ENCODE measurements at regions not wholly inside any gene's neighbourhood (a gene's known extent, or its start where the extent isn't known, plus 50 kb on each side); places are given as distances from the start of the nearest gene placed in this dataset.
A peak's percentile ranks its signal among the peaks of the same experiment; 100 is the strongest.

DNA sequence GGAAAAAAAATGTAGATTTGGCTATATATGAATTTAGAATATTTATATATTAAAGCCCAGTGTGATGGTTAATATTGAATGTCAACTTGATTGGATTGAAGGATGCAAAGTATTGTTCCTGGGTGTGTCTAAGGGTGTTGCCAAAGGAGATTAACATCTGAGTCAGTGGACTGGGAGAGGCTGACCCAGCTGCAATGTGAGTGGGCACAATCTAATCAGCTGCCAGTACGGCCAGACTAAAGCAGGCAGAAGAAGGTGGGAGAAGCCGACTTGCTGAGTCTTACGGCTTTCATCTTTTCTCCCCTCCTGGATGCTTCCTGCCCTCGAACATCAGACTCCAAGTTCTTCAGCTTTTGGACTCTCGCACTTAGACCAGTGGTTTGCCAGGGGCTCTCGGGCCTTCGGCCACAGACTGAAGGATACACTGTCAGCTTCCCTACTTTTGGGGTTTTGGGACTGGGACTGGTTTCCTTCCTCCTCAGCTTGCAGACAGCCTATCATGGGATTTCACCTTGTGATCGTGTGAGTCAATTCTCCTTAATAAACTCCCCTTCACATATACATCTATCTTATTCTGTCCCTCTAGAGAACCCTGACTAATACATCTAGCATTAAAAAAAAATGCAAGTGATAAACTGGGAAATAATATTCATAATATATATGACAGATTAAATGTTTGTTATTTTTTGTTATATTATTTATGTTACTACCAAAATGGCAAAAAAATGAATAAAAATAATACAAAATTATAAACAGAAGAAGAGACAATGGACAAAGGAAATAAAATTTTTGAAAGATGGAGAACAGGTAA is 122.4 kb downstream of the DLEU7 start:
- ChIA-PET POLR2A (interaction anchor here (0.6 kb wide), 1 partner anchor 25 kb away, joined by 3 read pairs; no protein-coding TSS in a partner anchor), CTCF (interaction anchor here (0.7 kb wide), 1 partner anchor 125 kb away, joined by 3 read pairs; no protein-coding TSS in a partner anchor)
- H3K27ac Mint-ChIP-seq (ENCODE audit: low read depth, unreplicated experiment), result no peak overlapping the region
- no peaks in the 10 kb centered on the region for H3K36me3 Mint-ChIP-seq (ENCODE audit: insufficient read depth, unreplicated experiment)
- peak; percentile 42 for DNase-seq (ENCODE audit: unreplicated experiment)
- H3K27me3 Mint-ChIP-seq (ENCODE audit: insufficient read depth, unreplicated experiment), result no peaks in the 10 kb centered on the region
- no peaks in the 10 kb centered on the region for H3K4me1 Mint-ChIP-seq (ENCODE audit: insufficient read depth, unreplicated experiment)
- intact Hi-C loops (cut with micrococcal nuclease), result no loop called here
- no peaks in the 10 kb centered on the region for H3K9me3 Mint-ChIP-seq (ENCODE audit: unreplicated experiment)
- H3K4me3 Mint-ChIP-seq (ENCODE audit: unreplicated experiment), result no peak overlapping the region
- no peak for TF ChIP-seq CTCF (IDR thresholded peaks at IDR 0.05; ENCODE audit: unreplicated experiment)
- no TSS peak for BruUV-seq (replicated peaks)

GRCh38 chr13:50721672-50721992 is 121.9 kb downstream of the DLEU7 start:
- no TSS peak for BruUV-seq (replicated peaks)
- Mint-ChIP-seq H3K27me3 (ENCODE audit: insufficient read depth, unreplicated experiment) (no peaks in the 10 kb centered on the region), H3K4me3 (ENCODE audit: unreplicated experiment) (no peak overlapping the region), H3K9me3 (ENCODE audit: unreplicated experiment) (no peaks in the 10 kb centered on the region), H3K36me3 (ENCODE audit: insufficient read depth, unreplicated experiment) (no peaks in the 10 kb centered on the region), H3K27ac (ENCODE audit: low read depth, unreplicated experiment) (no peak overlapping the region), H3K4me1 (ENCODE audit: insufficient read depth, unreplicated experiment) (no peaks in the 10 kb centered on the region)
- intact Hi-C loops (cut with micrococcal nuclease), result no loop called here
- ChIA-PET CTCF (interaction anchor here (0.7 kb wide), 1 partner anchor 126 kb away, joined by 3 read pairs; no protein-coding TSS in a partner anchor), POLR2A (no interaction called here)
- no peak for TF ChIP-seq CTCF (IDR thresholded peaks at IDR 0.05; ENCODE audit: unreplicated experiment)
- DNase-seq (ENCODE audit: unreplicated experiment), result no peak

DNA sequence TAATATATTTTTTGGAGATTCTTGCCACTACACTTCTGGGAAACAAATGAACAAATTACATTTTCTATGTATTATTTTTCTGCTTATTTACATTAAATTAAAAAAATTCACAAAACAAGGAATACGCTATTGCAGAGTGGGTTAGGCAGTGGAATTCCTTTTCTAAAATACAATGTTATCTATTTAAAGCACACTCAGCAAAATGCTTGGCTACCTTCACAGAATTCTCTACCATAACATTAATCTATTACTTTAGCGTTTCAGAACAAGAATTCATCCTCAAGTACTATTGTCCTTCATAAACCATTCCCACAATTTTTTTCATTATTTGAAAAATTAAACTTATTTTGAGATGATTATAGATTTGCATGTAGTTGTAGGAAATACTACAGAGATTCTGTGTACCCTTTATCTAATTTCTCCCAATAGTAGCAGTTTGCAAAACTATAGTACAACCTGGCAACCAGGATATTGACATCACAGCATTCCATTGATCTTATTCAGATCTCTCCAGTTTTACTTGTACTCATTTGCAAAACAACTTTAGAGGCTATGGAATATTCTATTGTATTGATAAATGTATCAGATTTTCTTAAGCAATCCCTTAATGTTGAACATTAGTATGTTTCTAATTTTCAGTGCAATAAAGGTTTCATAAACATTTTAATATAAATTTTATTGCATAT is 120.9 kb downstream of the DLEU7 start:
- no peak for DNase-seq (ENCODE audit: unreplicated experiment)
- Mint-ChIP-seq H3K4me3 (ENCODE audit: unreplicated experiment) (no peak overlapping the region), H3K27ac (ENCODE audit: low read depth, unreplicated experiment) (no peak overlapping the region), H3K36me3 (ENCODE audit: insufficient read depth, unreplicated experiment) (no peaks in the 10 kb centered on the region), H3K27me3 (ENCODE audit: insufficient read depth, unreplicated experiment) (no peaks in the 10 kb centered on the region), H3K4me1 (ENCODE audit: insufficient read depth, unreplicated experiment) (no peaks in the 10 kb centered on the region), H3K9me3 (ENCODE audit: unreplicated experiment) (no peaks in the 10 kb centered on the region)
- ChIA-PET POLR2A (no interaction called here), CTCF (no interaction called here)
- intact Hi-C loops (cut with micrococcal nuclease), result no loop called here
- BruUV-seq (replicated peaks), result no TSS peak
- no peak for TF ChIP-seq CTCF (IDR thresholded peaks at IDR 0.05; ENCODE audit: unreplicated experiment)

- Mint-ChIP-seq H3K36me3 (ENCODE audit: insufficient read depth, unreplicated experiment) (no peaks in the 10 kb centered on the region), H3K27ac (ENCODE audit: low read depth, unreplicated experiment) (no peak overlapping the region), H3K4me1 (ENCODE audit: insufficient read depth, unreplicated experiment) (no peaks in the 10 kb centered on the region), H3K4me3 (ENCODE audit: unreplicated experiment) (no peak overlapping the region), H3K27me3 (ENCODE audit: insufficient read depth, unreplicated experiment) (no peaks in the 10 kb centered on the region), H3K9me3 (ENCODE audit: unreplicated experiment) (no peaks in the 10 kb centered on the region)
- no peak for TF ChIP-seq CTCF (IDR thresholded peaks at IDR 0.05; ENCODE audit: unreplicated experiment)
- DNase-seq (ENCODE audit: unreplicated experiment), result no peak
- ChIA-PET CTCF (interaction anchor here (0.7 kb wide), 1 partner anchor 481 kb away, joined by 3 read pairs; no protein-coding TSS in a partner anchor), POLR2A (no interaction called here)
- intact Hi-C loops (cut with micrococcal nuclease), result no loop called here
- BruUV-seq (replicated peaks), result no TSS peak
These were observed 119.1 kb downstream of the DLEU7 start for GRCh38 chr13:50724438-50724837.
